Stimulated activated CD8-positive, alpha-beta memory T cell treated with anti-CD3 and anti-CD28 coated beads, Interleukin-15, amount 100 ng/mL, for 48 hours (primary cell): ENCODE measurements at regions not wholly inside any gene's neighbourhood (a gene's known extent, or its start where the extent isn't known, plus 50 kb on each side); places are given as distances from the start of the nearest gene placed in this dataset.
"Not testable (repeated sequence)": the region's sequence is repeated elsewhere in the genome, so short reads cannot be mapped to it uniquely, and the experiment has no call there.

Experiments used
- DNase-seq, 2 donors: peaks; one replicate each; pipeline ENCODE4 v3.0.0-alpha.2; 2020; ENCODE audit warnings: low read depth in 2 of 2

GRCh38 chr7:85328456-85328998 lies 141.7 kb upstream of the SEMA3D start:
- no peak for DNase-seq

- DNase-seq: no peak
These were observed 137.4 kb upstream of the SEMA3D start for GRCh38 chr7:85324145-85324799.

- DNase-seq: no peak
These were observed 135.4 kb upstream of the SEMA3D start for GRCh38 chr7:85322252-85322651.

- DNase-seq: no peak
These were observed 134.0 kb upstream of the SEMA3D start for GRCh38 chr7:85320699-85321476.

- no peak for DNase-seq
These were observed 129.6 kb upstream of the SEMA3D start for GRCh38 chr7:85316489-85316888.

GRCh38 chr7:85310301-85310700 lies 123.4 kb upstream of the SEMA3D start:
- DNase-seq: no peak

GRCh38 chr7:85306115-85306514 lies 119.3 kb upstream of the SEMA3D start:
- DNase-seq: no peak

DNA sequence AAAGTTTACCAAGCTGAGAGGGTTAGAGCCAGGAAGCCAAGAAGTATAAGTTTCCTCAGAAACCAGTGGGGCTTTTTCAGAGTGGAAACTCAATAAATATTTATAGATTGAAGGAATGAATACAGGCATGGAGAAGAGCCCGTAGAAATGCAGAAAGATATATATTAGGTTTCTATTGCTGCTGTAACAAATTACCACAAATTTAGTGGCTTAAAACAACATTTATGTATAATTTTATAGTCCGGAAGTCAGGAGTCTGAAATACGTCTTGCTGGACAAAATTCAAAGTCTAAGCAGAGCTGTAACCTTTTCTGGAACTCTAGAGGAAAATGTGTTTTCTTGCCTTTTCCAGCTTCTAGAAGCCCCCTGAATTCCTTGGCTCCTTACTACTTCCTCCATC lies 107.3 kb upstream of the SEMA3D start:
- no peak for DNase-seq

DNA sequence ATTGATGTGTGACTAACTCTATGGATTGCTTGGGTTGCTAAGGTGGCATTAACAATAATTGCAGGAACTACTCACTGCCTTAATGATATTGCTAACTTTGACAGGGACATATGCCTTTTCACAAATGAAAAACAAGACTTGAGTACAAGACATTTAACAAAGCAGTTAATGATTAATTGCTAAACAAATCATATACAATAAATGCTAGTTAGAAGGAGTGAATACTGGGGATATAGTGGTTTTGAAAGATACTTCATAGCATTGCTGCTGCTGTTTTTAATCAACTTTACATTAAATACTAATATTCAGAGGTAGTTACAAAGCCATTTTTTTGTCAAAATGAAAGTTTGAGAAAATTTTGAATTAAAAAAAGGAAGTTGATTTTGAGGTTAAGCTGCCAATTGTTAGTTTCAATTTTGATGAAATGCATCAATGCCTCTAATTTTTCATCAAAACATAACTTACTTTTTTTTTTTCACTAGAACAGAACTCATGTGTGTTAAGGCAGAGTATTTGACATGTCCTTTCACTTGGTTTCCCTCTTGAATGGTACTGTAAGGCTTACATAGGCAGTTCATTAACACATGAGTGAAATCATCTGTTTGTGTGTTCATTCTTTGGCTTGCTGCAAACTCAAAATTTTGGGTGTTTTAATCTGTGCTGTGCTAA lies 106.2 kb upstream of the SEMA3D start:
- no peak for DNase-seq

- no peak for DNase-seq
These were observed 103.4 kb upstream of the SEMA3D start for GRCh38 chr7:85290269-85290668.

GRCh38 chr7:85289279-85289678 lies 102.4 kb upstream of the SEMA3D start:
- DNase-seq: no peak

DNA sequence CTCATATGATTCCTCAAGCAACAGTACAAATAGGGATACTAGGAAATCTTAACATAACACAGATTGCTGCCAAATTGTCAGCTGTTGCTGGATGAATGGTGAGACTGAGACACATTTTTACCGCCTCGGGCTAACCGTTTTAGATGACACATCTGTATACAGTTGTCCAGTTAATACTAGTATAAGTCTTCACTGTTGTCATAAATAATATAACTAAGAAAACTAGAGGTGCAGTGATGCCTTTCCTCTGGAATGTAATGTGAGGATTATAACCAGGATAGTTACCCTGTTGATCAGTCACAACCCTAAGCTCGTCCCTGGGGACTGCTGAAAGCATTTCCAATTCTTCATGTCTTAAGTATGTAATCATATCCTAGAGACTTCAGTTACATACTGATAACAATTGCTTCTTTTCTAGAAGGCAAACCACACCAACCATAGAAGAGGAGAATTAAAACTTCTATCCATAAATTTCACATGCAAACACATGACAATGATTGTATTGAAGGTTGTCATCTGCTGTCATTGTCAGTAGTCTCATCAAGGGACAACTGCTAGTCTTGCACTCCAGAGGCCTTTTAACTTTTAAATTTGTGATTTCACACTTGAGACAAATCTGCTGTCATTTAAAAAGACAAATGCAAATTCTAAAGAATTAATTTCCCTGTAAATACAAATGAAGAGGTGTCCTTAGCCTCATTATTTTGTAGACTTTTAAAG lies 100.4 kb upstream of the SEMA3D start:
- DNase-seq: no peak

- DNase-seq: no peak
These were observed 99.6 kb upstream of the SEMA3D start for GRCh38 chr7:85286446-85286845.

GRCh38 chr7:85285527-85285926 lies 98.7 kb upstream of the SEMA3D start:
- DNase-seq: no peak

DNA sequence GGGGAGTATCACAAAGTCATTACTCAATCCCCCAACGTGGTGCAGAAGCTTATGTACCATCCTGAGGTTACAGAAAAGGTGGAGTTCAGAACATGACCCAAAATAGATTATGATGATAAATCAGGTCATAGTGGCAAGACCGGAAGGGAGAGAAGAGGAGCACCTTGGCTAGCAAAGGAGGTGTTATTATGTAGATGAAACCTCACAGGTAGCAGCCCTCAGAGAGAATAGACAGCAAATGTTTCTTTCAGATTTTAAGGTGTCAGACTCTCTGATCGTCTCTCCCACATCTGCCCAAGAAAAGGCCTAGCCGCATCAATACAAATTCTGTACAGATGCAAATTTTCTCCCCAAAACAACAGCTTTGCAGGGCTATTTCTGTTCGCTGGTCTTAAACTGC lies 88.3 kb upstream of the SEMA3D start:
- no peak for DNase-seq

DNA sequence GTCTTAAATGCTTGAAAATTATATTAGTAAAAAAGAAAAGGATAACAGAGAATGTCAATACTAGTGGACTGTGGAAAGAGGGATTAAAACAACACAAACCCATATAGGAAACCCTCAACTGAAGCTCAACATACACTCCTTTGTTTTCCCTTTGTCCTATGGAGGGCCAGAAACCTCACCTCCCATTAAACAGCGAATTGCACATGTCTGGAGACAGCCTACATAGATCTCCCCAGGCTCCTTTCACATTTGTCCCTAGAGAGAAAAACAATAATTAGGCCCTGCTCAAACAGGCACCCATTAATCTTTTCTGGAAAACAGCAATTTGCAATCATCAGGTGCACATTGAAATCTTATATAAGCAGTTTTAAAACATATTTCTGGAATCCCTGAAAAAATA lies 87.6 kb upstream of the SEMA3D start:
- no peak for DNase-seq

GRCh38 chr7:85262891-85263290 lies 76.0 kb upstream of the SEMA3D start:
- no peak for DNase-seq

- no peak for DNase-seq
These were observed 74.5 kb upstream of the SEMA3D start for GRCh38 chr7:85261336-85261735.

GRCh38 chr7:85249787-85250186 lies 62.9 kb upstream of the SEMA3D start:
- DNase-seq: not testable (repeated sequence)

- no peak for DNase-seq
These were observed 52.3 kb upstream of the SEMA3D start for GRCh38 chr7:85239109-85239508.

- no peak for DNase-seq
These were observed 50.9 kb upstream of the SEMA3D start for GRCh38 chr7:85237721-85238120.
